Cerebellar cortex (tissue), 1 donor: ENCODE measurements at regions not wholly inside any gene's neighbourhood (a gene's known extent, or its start where the extent isn't known, plus 50 kb on each side); places are given as distances from the start of the nearest gene placed in this dataset.

ENCODE experiments used
- DNase-seq: peaks from one replicate; pipeline ENCODE4 v3.0.0-alpha.2; 2015; ENCODE audit warnings: low spot score

GRCh38 chr4:152094970-152095700 is 334.3 kb upstream of the GATB start:
- DNase-seq: no peak

DNA sequence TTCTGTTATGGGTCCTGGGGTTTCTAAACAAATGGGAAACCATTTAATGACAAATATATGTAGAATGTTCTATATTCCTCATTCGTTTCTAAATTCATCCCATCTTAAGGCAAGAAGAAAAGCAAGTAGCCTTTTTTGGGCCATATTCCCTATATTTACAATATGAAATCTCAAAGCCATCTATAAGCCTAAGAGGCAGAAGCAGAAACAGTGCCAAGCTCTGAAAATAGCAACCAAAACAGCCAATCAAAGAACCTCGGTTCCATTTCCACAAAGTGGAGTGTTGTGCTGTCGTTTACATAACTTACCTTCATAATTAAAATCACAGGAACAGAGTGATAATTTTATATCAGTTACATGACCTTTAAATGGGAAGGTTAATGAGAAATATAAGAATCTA is 330.6 kb upstream of the GATB start:
- no peak for DNase-seq

GRCh38 chr4:152090543-152090942 is 329.7 kb upstream of the GATB start:
- no peak for DNase-seq

GRCh38 chr4:152089584-152089983 is 328.8 kb upstream of the GATB start:
- peak; percentile 46 for DNase-seq

GRCh38 chr4:152087335-152087734 is 326.5 kb upstream of the GATB start:
- no peak for DNase-seq

GRCh38 chr4:152085657-152086056 is 324.9 kb upstream of the GATB start:
- DNase-seq: no peak

DNA sequence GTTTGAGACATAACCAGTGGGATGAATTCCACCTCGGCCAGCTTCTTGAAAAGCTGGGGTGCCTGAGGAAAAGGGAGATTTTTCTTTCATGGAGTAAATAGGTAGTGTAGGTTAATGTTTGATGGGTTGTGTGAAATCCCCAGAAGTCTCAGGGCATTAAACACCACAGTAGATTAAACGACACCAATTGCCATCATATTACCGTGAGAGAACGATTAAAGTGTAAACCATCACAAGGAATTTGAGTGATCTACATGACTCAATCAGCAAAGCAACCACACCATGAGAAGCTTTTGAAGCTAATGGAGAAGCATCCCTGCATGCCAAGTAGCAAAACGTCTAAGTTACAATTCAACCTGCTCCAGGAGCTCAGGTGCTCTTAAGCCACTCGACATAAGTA is 322.5 kb upstream of the GATB start:
- no peak for DNase-seq

DNA sequence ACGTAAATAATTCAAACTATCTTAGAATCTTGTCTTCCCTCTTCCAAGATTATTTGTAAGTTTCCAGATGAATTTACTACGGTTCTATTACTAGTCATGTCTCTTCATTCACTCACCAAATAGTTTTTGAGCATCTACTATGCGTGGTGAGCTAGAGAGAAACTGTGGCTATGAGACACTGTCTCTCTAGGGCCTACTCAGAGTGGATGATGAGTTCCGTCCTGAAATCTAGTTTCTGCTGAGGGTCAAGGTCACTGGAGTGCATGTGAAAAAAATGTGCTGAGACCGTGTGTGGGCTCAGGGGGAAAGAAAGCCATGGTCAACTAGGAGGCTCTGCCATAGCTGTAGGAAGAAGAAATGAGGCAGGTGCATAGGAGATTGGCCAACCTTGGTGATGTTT is 320.2 kb upstream of the GATB start:
- no peak for DNase-seq

DNA sequence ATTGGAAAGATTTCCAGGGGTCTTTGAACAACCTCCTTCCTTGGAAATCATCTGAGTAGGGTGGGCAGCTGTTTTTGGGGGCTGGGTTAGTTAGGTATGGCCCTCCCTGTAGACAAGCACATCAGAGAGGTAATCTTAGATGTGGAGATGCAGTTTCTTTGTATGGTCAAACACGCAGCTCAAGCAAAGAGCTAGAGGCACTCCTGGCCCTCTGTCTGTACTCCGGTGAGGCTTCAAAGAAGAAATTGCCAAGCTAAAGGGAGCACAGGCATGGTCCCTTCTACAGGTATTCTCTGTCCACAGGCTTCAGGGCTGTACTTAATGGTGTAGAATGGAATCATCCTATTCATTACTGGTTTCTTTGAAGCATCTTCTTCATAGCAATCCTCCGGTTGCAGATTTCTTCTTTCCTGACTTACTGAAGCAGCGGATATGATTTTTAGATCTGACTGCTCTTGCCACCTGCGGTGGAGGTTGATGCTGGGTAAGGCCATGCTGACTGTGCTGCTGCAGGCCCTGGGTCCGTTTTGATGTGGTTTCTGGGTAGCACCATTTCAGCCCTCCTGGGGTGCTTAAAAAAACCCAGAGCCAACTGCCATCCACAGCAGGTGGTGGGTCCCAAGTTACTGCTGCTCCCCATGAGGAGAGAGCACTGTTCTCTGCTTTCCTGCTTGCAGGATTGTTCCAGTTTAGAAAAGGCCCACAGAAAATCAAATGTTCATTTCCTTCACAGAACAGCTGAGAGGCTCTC is 318.9 kb upstream of the GATB start:
- no peak for DNase-seq

DNA sequence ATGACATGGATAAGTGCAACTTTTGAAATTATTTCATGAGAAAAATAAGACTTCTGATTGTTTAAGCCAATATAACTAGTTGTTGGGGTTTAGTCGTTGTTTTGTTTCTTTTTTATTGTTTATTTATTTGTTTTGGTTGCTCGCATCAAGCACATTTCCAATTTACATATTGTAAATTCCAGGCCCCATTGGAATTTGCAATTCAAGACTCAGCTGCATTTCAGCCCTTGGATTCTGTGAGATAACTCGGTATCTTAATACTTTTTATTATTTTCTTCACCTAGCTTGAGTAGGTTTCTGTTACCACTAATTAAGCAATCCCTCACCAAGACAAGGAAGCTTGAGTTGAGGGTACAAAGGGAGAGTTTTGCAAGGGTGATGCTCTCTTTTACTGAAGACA is 318.3 kb upstream of the GATB start:
- no peak for DNase-seq

GRCh38 chr4:152077582-152077981 is 316.8 kb upstream of the GATB start:
- DNase-seq: no peak

DNA sequence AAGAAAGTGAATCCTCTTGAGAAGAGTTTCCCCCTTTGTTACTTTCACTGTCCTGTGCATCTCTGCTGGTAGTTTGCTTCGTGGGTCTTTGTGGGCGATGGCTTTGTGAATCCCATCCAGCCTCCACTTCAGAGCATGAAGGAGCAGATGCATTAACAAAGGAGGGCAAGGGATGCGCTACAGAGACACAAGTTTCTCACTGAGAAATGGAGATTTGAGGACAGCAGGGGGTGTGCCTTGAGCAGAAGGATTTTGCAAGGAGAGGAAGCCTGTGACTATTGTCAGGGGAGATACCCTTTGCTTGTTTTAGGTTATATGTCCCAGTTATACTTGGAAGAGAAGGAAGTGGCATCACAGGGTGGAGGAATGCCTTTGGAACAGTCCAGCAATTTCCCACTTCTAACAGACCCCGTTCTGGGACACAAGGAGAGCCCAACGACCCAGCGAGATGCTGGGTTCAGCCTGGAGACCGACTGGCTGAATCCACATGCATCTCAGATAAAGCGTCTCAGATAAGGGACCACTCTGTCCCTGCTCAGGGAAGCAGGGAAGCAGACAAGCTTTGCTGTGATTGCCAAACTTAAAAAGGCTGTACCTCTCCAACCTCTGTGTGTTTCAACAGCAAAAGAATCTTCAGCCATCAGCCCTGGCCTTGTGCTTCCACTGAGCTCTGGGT is 314.6 kb upstream of the GATB start:
- no peak for DNase-seq

- DNase-seq: no peak
These were observed 313.8 kb upstream of the GATB start for GRCh38 chr4:152074573-152074972.

DNA sequence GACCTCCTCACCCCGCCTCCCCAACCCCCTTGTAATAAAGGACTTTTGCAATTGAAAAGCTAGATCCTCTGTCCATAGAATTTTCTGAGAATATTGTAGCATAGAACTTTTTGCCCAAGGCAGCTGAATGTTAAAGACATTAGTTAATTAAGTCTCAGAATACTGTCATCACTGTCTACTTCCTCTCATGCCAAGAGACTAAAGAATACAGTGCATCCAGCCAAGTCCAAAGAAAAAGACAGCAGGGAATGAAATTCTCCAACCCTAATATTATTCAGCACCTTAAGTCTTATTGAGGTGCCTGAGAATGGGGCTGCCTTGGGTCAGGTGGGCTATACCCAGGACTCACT is 313.3 kb upstream of the GATB start:
- DNase-seq: no peak

DNA sequence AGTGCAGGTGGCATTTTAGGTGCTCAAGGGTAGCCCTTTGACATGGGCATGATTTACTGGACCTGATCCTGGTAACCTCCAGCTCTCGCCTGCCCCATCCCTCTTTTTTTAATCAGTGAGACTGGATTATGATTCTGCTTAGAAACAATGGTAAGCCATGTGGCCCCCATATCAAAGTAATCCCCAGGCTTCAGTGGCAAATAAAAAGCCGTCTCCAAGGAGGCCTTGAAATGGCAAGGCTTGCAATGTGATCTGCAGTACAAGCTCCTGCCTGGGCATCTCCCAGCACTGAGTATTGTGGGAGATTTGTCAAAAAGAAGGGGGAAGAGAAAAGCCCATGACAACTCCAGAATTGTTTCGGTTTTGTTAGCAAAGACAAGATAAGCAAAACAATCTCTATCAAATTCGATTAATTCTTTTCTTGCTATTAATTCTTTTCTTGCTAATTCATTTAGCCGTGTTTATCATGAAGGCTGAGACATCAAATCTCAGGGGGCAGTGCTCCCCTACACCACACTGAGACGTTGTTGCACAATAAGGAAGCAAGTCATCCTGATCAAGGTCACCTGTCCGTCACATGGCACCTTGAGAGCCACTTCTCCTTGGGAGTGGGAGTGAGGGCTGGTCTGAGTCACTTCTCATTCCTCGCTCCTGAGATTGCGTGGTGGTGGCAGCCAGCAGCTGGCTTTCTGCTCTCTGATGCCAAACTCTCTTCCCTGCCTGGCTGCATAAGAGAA is 312.7 kb upstream of the GATB start:
- DNase-seq: no peak

DNA sequence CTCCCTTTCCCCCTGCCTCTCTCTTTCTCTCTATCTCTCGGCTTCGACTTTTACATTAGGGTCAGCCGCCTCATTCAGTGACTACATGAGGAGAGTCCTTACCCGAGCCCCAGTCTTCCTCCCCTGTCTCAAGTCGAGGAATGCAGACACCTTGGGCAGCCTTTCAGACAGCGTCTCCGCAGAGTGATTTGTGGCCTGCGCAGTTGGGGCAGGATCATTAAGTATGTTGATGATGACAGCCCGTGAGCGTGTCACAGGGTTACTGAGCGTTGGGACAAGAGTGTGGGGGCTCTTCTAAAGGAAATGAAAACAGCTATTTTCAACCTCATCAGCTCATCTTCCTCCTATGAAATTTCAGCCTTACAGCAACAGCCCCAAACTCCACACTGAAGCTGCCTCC is 312.1 kb upstream of the GATB start:
- DNase-seq: no peak

- no peak for DNase-seq
These were observed 311.2 kb upstream of the GATB start for GRCh38 chr4:152072001-152072485.

DNA sequence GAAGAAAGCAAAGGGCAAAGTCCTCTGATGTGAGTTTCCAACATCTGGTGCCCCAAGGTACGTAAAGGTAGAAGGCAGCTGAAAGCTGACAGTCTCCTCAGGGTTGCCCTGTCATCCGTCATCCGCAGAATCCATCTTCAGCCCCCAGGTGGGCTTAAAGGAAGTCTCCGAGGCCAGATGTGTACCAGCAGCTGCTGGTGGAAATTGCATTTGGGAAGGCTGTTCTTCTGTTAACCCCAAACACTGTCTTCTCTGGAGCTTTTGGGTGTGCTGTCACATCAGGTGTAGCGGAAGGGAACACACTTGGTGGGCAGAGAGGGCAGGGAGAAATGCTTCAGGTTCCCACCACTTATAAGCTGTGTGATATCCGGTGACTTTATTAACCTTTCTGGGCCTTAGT is 310.0 kb upstream of the GATB start:
- DNase-seq: no peak

DNA sequence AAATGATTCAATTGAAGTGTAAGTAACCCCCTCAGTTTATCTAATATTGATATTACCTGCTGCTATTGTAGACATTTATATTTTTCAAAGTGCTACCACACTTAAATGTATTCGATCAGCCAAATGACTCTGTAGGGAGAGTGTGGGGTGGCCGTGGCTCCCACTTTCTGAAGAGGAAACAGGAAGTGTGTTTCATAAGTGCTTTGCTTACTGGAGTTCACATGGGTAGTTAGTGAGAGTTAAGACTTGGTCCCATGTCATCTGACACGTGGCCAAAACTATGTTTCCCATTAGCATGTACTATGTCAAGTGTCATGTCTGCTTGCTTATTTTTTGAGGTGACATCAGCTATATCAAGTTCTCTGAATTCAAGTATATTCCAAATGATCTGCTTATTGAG is 308.1 kb upstream of the GATB start:
- no peak for DNase-seq

- DNase-seq: no peak
These were observed 304.7 kb upstream of the GATB start for GRCh38 chr4:152065545-152065944.

- DNase-seq: no peak
These were observed 303.9 kb upstream of the GATB start for GRCh38 chr4:152064753-152065152.

- DNase-seq: no peak
These were observed 303.5 kb upstream of the GATB start for GRCh38 chr4:152064282-152064681.
